Stimulated activated naive CD8-positive, alpha-beta T cell treated with anti-CD3 and anti-CD28 coated beads, Interleukin-15, Interleukin-2, amounts not matched to agents 100 ng/mL and 50 ng/mL, for 24 hours (primary cell): ENCODE measurements at regions not wholly inside any gene's neighbourhood (a gene's known extent, or its start where the extent isn't known, plus 50 kb on each side); places are given as distances from the start of the nearest gene placed in this dataset.

Experiments
- H3K27ac Mint-ChIP-seq: one replicate; pipeline ENCODE4 v1.8.0; 2021; ENCODE audit warnings: mild to moderate bottlenecking, mixed read lengths
- H3K27me3 Mint-ChIP-seq: one replicate; pipeline ENCODE4 v1.8.0; 2021; ENCODE audit warnings: mixed read lengths
- H3K36me3 Mint-ChIP-seq: one replicate; pipeline ENCODE4 v1.8.0; 2021; ENCODE audit warnings: low read depth, mixed read lengths
- H3K4me1 Mint-ChIP-seq: one replicate; pipeline ENCODE4 v1.8.0; 2021; ENCODE audit warnings: low read depth, mixed read lengths
- H3K4me3 Mint-ChIP-seq: one replicate; pipeline ENCODE4 v1.8.0; 2021; ENCODE audit warnings: mild to moderate bottlenecking, mixed read lengths
- H3K9me3 Mint-ChIP-seq: one replicate; pipeline ENCODE4 v1.8.0; 2021; ENCODE audit warnings: mixed read lengths

- no peaks in the 10 kb centered on the region for H3K9me3 Mint-ChIP-seq
- no peak overlapping the region for H3K4me3 Mint-ChIP-seq
- H3K36me3 Mint-ChIP-seq = no peaks in the 10 kb centered on the region
- no peak overlapping the region for H3K27ac Mint-ChIP-seq
- H3K4me1 Mint-ChIP-seq = peaks cover 9% of the 10 kb centered on the region
- peaks cover 5% of the 10 kb centered on the region for H3K27me3 Mint-ChIP-seq
Measured at GRCh38 chr3:57009802-57010201, 50.7 kb upstream of the SPATA12 start.

GRCh38 chr3:57009367-57009766 is 51.1 kb upstream of the SPATA12 start:
- H3K4me1 Mint-ChIP-seq = peaks cover 9% of the 10 kb centered on the region
- no peak overlapping the region for H3K27ac Mint-ChIP-seq

GRCh38 chr3:57007521-57008460 is 52.7 kb upstream of the SPATA12 start:
- Mint-ChIP-seq H3K27ac (peak overlapping the region; percentile 34), H3K27me3 (peaks cover 8% of the 10 kb centered on the region), H3K4me1 (peaks cover 9% of the 10 kb centered on the region), H3K9me3 (no peaks in the 10 kb centered on the region), H3K4me3 (no peak overlapping the region), H3K36me3 (no peaks in the 10 kb centered on the region)

More at GRCh38 chr3:57009367-57009766, 51.1 kb upstream of the SPATA12 start:
- H3K4me3 Mint-ChIP-seq = no peak overlapping the region
- H3K27me3 Mint-ChIP-seq = peaks cover 6% of the 10 kb centered on the region
- no peaks in the 10 kb centered on the region for H3K36me3 Mint-ChIP-seq
- H3K9me3 Mint-ChIP-seq = no peaks in the 10 kb centered on the region

- Mint-ChIP-seq H3K27me3 (peaks cover 8% of the 10 kb centered on the region), H3K4me1 (peaks cover 9% of the 10 kb centered on the region), H3K27ac (no peak overlapping the region), H3K4me3 (no peak overlapping the region), H3K9me3 (no peaks in the 10 kb centered on the region), H3K36me3 (no peaks in the 10 kb centered on the region)
Measured at GRCh38 chr3:57006949-57007419, 53.5 kb upstream of the SPATA12 start.

- Mint-ChIP-seq H3K4me1 (peaks cover 9% of the 10 kb centered on the region), H3K27ac (no peak overlapping the region), H3K9me3 (no peaks in the 10 kb centered on the region), H3K36me3 (no peaks in the 10 kb centered on the region), H3K4me3 (no peak overlapping the region), H3K27me3 (peaks cover 8% of the 10 kb centered on the region)
Measured at GRCh38 chr3:57006179-57006657, 54.2 kb upstream of the SPATA12 start.

- Mint-ChIP-seq H3K4me1 (peaks cover 9% of the 10 kb centered on the region), H3K9me3 (no peaks in the 10 kb centered on the region), H3K27ac (no peak overlapping the region), H3K4me3 (no peak overlapping the region), H3K27me3 (peaks cover 8% of the 10 kb centered on the region), H3K36me3 (no peaks in the 10 kb centered on the region)
Measured at GRCh38 chr3:57004229-57004628, 56.2 kb upstream of the SPATA12 start.

GRCh38 chr3:57003676-57004075 is 56.8 kb upstream of the SPATA12 start:
- Mint-ChIP-seq H3K4me1 (peaks cover 9% of the 10 kb centered on the region), H3K9me3 (no peaks in the 10 kb centered on the region), H3K4me3 (no peak overlapping the region), H3K27me3 (peaks cover 8% of the 10 kb centered on the region), H3K27ac (no peak overlapping the region), H3K36me3 (no peaks in the 10 kb centered on the region)

GRCh38 chr3:57001356-57001755 is 59.1 kb upstream of the SPATA12 start:
- no peak overlapping the region for H3K27ac Mint-ChIP-seq
- H3K9me3 Mint-ChIP-seq = no peaks in the 10 kb centered on the region
- H3K4me1 Mint-ChIP-seq = no peaks in the 10 kb centered on the region
- H3K27me3 Mint-ChIP-seq = peaks cover 8% of the 10 kb centered on the region
- H3K36me3 Mint-ChIP-seq = no peaks in the 10 kb centered on the region
- no peak overlapping the region for H3K4me3 Mint-ChIP-seq

- H3K4me1 Mint-ChIP-seq = peaks cover 4% of the 10 kb centered on the region
- no peak overlapping the region for H3K27ac Mint-ChIP-seq
- no peak overlapping the region for H3K4me3 Mint-ChIP-seq
- peaks cover 3% of the 10 kb centered on the region for H3K27me3 Mint-ChIP-seq
- no peaks in the 10 kb centered on the region for H3K9me3 Mint-ChIP-seq
- H3K36me3 Mint-ChIP-seq = no peaks in the 10 kb centered on the region
Measured at GRCh38 chr3:57000012-57000411, 60.5 kb upstream of the SPATA12 start.

GRCh38 chr3:56999547-56999946 is 60.9 kb upstream of the SPATA12 start:
- Mint-ChIP-seq H3K27me3 (peaks cover 3% of the 10 kb centered on the region), H3K4me3 (no peak overlapping the region), H3K36me3 (no peaks in the 10 kb centered on the region), H3K4me1 (peaks cover 4% of the 10 kb centered on the region), H3K27ac (no peak overlapping the region), H3K9me3 (no peaks in the 10 kb centered on the region)

GRCh38 chr3:56998076-56998529 is 62.4 kb upstream of the SPATA12 start:
- H3K9me3 Mint-ChIP-seq = no peaks in the 10 kb centered on the region
- H3K36me3 Mint-ChIP-seq = no peaks in the 10 kb centered on the region
- no peak overlapping the region for H3K4me3 Mint-ChIP-seq
- H3K27me3 Mint-ChIP-seq = no peaks in the 10 kb centered on the region
- H3K4me1 Mint-ChIP-seq = peaks cover 4% of the 10 kb centered on the region
- no peak overlapping the region for H3K27ac Mint-ChIP-seq

GRCh38 chr3:56997675-56998074 is 62.8 kb upstream of the SPATA12 start:
- Mint-ChIP-seq H3K4me3 (no peak overlapping the region), H3K36me3 (no peaks in the 10 kb centered on the region), H3K27me3 (no peaks in the 10 kb centered on the region), H3K4me1 (peaks cover 4% of the 10 kb centered on the region), H3K27ac (no peak overlapping the region), H3K9me3 (no peaks in the 10 kb centered on the region)

GRCh38 chr3:56997041-56997440 is 63.4 kb upstream of the SPATA12 start:
- Mint-ChIP-seq H3K27ac (no peak overlapping the region), H3K36me3 (no peaks in the 10 kb centered on the region), H3K9me3 (no peaks in the 10 kb centered on the region), H3K4me3 (no peak overlapping the region), H3K27me3 (no peaks in the 10 kb centered on the region), H3K4me1 (peaks cover 4% of the 10 kb centered on the region)

GRCh38 chr3:56994391-56994790 is 66.1 kb upstream of the SPATA12 start:
- H3K4me1 Mint-ChIP-seq = peaks cover 4% of the 10 kb centered on the region
- no peaks in the 10 kb centered on the region for H3K36me3 Mint-ChIP-seq
- H3K9me3 Mint-ChIP-seq = no peaks in the 10 kb centered on the region
- H3K27ac Mint-ChIP-seq = no peak overlapping the region
- peaks cover 7% of the 10 kb centered on the region for H3K27me3 Mint-ChIP-seq
- no peak overlapping the region for H3K4me3 Mint-ChIP-seq

GRCh38 chr3:56990641-56991015 is 69.8 kb upstream of the SPATA12 start:
- Mint-ChIP-seq H3K27ac (no peak overlapping the region), H3K9me3 (no peaks in the 10 kb centered on the region), H3K4me1 (peaks cover 28% of the 10 kb centered on the region), H3K27me3 (peaks cover 10% of the 10 kb centered on the region), H3K4me3 (no peak overlapping the region), H3K36me3 (no peaks in the 10 kb centered on the region)
